Smooth muscle cell (in vitro differentiated cells): ENCODE measurements at regions not wholly inside any gene's neighbourhood (a gene's known extent, or its start where the extent isn't known, plus 50 kb on each side); places are given as distances from the start of the nearest gene placed in this dataset.

Source experiments
- DNase-seq: peaks from one replicate; lab custom pipeline; 2025; ENCODE audit not compliant: unreplicated experiment; lab: John Stamatoyannopoulos, UW
- H2AFZ ChIP-seq: fragments of 200-600 bp; sonication (generic); 2 replicates; pipeline ENCODE4 v1.6.0; 2016; ENCODE audit warnings: antibody characterized with exemption, low read depth, mild to moderate bottlenecking
- H3F3A ChIP-seq: fragments of 200-600 bp; sonication (generic); 2 replicates; pipeline ENCODE4 v1.6.0; 2017; ENCODE audit warnings: antibody characterized with exemption, low read depth
- H3K27ac ChIP-seq: fragments of 200-600 bp; sonication (generic); 2 replicates; pipeline ENCODE4 v1.5.1; 2016; ENCODE audit warnings: low read depth, mild to moderate bottlenecking
- H3K27me3 ChIP-seq: fragments of 200-600 bp; sonication (generic); 2 replicates; pipeline ENCODE4 v1.6.1; 2016; ENCODE audit warnings: low read depth, mild to moderate bottlenecking
- H3K36me3 ChIP-seq: fragments of 200-600 bp; sonication (generic); 2 replicates; pipeline ENCODE4 v1.5.1; 2016; ENCODE audit warnings: low read depth
- H3K4me1 ChIP-seq: fragments of 200-600 bp; sonication (generic); 2 replicates; pipeline ENCODE4 v1.5.1; 2016; ENCODE audit warnings: low read depth
- H3K4me2 ChIP-seq: fragments of 200-600 bp; sonication (generic); 2 replicates; pipeline ENCODE4 v1.6.0; 2016; ENCODE audit warnings: mild to moderate bottlenecking
- H3K4me3 ChIP-seq: fragments of 200-600 bp; sonication (generic); 2 replicates; pipeline ENCODE4 v1.5.1; 2016; ENCODE audit warnings: mild to moderate bottlenecking
- H3K79me2 ChIP-seq: fragments of 200-600 bp; sonication (generic); 2 replicates; pipeline ENCODE4 v1.6.0; 2016; ENCODE audit warnings: low read depth, mild to moderate bottlenecking
- H3K9ac ChIP-seq: fragments of 200-600 bp; sonication (generic); 2 replicates; pipeline ENCODE4 v1.6.0; 2016; ENCODE audit warnings: low read depth
- H3K9me3 ChIP-seq: fragments of 200-600 bp; sonication (generic); replicated peaks from 2 replicates; pipeline ENCODE4 v1.5.1; 2016; ENCODE audit warnings: low read depth
- H4K20me1 ChIP-seq: fragments of 200-600 bp; sonication (generic); 2 replicates; pipeline ENCODE4 v1.6.0; 2016; ENCODE audit warnings: low read depth
- WGBS: methylation state at CpG from one replicate; pipeline ENCODE4 v1.1.7; 2016; ENCODE audit warnings: low lambda C conversion rate; 5-methylcytosine and 5-hydroxymethylcytosine counted together
- TF ChIP-seq, protein P1 (sequence below): fragments of 200-600 bp; sonication (generic); IDR thresholded peaks from 2 replicates; pipeline ENCODE4 v1.5.1; 2017; ENCODE audit warnings: borderline replicate concordance, mild to moderate bottlenecking, antibody characterized with exemption; ENCODE audit not compliant: insufficient read depth, poor library complexity, severe bottlenecking

DNA sequence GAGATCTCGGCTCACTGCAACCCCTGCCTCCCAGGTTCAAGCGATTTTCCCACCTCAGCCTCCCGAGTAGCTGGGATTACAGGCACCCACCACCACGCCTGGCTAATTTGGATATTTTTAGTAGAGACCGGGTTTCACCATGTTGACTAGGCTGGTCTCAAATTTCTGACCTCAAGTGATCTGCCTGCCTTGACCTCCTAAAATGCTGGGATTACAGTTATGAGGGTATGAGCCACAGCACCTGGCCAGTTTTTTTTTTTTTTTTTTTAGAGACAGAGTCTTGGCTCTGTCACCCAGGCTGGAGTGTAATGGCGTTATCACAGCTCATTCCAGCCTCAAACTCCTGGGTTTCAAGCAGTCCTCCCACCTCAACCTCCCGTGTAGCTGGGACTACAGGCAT is 54.9 kb upstream of the PRR5 start:
- 96% methylated on average over 7 of the region's 7 CpGs for WGBS
- Histone ChIP-seq H3K9ac (no peak overlapping the region), H3K36me3 (no peaks in the 10 kb centered on the region), H3F3A (no peaks in the 10 kb centered on the region), H2AFZ (no peak overlapping the region), H3K9me3 (no peaks in the 10 kb centered on the region), H3K27ac (no peak overlapping the region), H4K20me1 (no peaks in the 10 kb centered on the region), H3K27me3 (no peaks in the 10 kb centered on the region), H3K4me1 (no peaks in the 10 kb centered on the region), H3K4me2 (no peak overlapping the region), H3K79me2 (no peaks in the 10 kb centered on the region), H3K4me3 (no peak overlapping the region)
- TF ChIP-seq, protein P1, sequence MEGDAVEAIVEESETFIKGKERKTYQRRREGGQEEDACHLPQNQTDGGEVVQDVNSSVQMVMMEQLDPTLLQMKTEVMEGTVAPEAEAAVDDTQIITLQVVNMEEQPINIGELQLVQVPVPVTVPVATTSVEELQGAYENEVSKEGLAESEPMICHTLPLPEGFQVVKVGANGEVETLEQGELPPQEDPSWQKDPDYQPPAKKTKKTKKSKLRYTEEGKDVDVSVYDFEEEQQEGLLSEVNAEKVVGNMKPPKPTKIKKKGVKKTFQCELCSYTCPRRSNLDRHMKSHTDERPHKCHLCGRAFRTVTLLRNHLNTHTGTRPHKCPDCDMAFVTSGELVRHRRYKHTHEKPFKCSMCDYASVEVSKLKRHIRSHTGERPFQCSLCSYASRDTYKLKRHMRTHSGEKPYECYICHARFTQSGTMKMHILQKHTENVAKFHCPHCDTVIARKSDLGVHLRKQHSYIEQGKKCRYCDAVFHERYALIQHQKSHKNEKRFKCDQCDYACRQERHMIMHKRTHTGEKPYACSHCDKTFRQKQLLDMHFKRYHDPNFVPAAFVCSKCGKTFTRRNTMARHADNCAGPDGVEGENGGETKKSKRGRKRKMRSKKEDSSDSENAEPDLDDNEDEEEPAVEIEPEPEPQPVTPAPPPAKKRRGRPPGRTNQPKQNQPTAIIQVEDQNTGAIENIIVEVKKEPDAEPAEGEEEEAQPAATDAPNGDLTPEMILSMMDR = no peak
- DNase-seq = no peak

DNA sequence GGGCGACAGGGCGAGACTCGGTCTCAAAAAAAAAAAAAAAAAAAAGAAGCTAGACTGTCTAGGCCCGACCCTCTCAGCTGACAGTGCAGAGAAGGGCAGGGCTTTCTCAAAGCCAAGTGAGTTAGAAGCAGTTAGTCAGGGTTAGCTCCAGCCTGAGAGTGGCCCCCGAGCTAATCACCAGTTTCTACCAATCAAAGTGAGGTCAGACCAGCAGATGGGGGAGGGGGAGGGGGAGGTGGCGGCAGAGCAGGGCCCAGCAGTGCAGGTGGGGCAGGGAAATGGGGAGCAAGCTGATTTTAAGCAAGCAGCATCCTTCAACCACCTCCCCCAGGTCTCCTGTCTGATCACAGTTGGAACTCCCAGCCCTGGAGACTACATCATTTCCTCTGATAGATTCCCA is 55.3 kb upstream of the PRR5 start:
- Histone ChIP-seq H3F3A (no peaks in the 10 kb centered on the region), H3K4me1 (no peaks in the 10 kb centered on the region), H3K9ac (no peak overlapping the region), H3K4me3 (no peak overlapping the region), H2AFZ (no peak overlapping the region), H3K4me2 (no peak overlapping the region), H3K9me3 (no peaks in the 10 kb centered on the region), H3K27me3 (no peaks in the 10 kb centered on the region), H3K79me2 (no peaks in the 10 kb centered on the region), H4K20me1 (no peaks in the 10 kb centered on the region), H3K27ac (no peak overlapping the region), H3K36me3 (no peaks in the 10 kb centered on the region)
- no peak for DNase-seq
- TF ChIP-seq, protein P1 = no peak
- 66% methylated on average over 6 of the region's 6 CpGs for WGBS

DNA sequence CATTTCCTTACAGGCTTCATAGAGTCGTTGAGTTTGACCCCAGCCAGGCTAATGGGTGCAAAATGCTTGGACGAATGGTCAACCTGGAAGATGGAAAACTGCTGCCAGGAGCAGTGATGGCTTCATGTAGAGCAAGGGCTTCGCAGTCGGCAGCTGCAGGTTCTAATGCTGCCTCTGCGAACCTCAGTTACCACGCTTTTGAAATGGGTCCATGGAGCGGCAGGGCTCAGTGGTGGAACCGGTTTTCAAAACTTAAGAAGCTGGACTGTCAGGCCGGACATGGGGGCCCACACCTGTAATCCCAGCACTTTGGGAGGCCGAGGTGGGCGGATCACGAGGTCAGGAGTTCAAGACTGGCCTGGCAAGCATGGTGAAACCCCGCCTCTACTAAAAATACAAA is 55.9 kb upstream of the PRR5 start:
- no peak overlapping the region for H3K9ac ChIP-seq
- no peak overlapping the region for H3K27ac ChIP-seq
- H3K27me3 ChIP-seq = no peaks in the 10 kb centered on the region
- H3F3A ChIP-seq = no peaks in the 10 kb centered on the region
- H3K9me3 ChIP-seq = no peaks in the 10 kb centered on the region
- TF ChIP-seq, protein P1 = no peak
- no peak overlapping the region for H3K4me3 ChIP-seq
- WGBS = 92% methylated on average over 13 of the region's 13 CpGs
- no peaks in the 10 kb centered on the region for H3K79me2 ChIP-seq
- DNase-seq = no peak
- H3K4me1 ChIP-seq = no peaks in the 10 kb centered on the region
- H2AFZ ChIP-seq = no peak overlapping the region
- no peaks in the 10 kb centered on the region for H3K36me3 ChIP-seq
- no peak overlapping the region for H3K4me2 ChIP-seq
- H4K20me1 ChIP-seq = no peaks in the 10 kb centered on the region

DNA sequence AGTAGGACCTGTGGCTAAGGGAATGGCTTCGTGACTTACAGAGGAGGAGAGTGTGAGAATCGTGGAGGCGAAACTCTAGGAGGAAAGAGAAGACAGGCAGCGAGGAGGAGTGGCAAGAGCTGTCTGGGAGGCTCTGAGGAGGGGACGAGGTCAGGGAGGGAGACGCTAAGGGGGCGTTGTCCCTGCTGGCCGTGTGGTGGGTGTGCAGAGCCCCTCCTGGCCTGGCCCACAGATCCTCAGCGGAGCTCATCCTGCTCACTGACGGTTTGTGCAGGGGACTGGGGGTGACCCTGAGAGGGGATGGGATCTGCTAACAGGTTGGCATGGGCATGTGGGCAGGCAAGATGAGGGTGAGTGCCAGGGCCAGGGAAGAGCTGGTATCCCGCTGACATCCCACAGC is 56.5 kb upstream of the PRR5 start:
- Histone ChIP-seq H2AFZ (no peak overlapping the region), H4K20me1 (no peaks in the 10 kb centered on the region), H3K4me3 (no peak overlapping the region), H3K27me3 (no peaks in the 10 kb centered on the region), H3F3A (no peaks in the 10 kb centered on the region), H3K9ac (no peak overlapping the region), H3K9me3 (no peaks in the 10 kb centered on the region), H3K4me2 (no peak overlapping the region), H3K4me1 (no peaks in the 10 kb centered on the region), H3K79me2 (no peaks in the 10 kb centered on the region), H3K27ac (no peak overlapping the region), H3K36me3 (no peaks in the 10 kb centered on the region)
- WGBS = 91% methylated on average over 8 of the region's 11 CpGs
- DNase-seq = no peak
- TF ChIP-seq, protein P1 = no peak
